H1 (cell line): ENCODE measurements at regions not wholly inside any gene's neighbourhood (a gene's known extent, or its start where the extent isn't known, plus 50 kb on each side); places are given as distances from the start of the nearest gene placed in this dataset.

Source experiments
- CTCF ChIA-PET: fragments of 300-600 bp; sonication (Branson Sonifier 250); formaldehyde crosslinking; loops from one replicate; lab custom pipeline; 2021; ENCODE audit not compliant: partially characterized antibody; lab: Charles Lee
- POLR2A ChIA-PET: fragments of 300-600 bp; sonication (Branson Sonifier 250); formaldehyde crosslinking; loops from one replicate; lab custom pipeline; 2021; ENCODE audit warnings: inconsistent platforms; ENCODE audit not compliant: partially characterized antibody; lab: Charles Lee
- DNase-seq, 2 experiments: peaks; one replicate each; pipeline versions ENCODE4 v3.0.0 to v3.0.0-alpha.2; 2010 to 2022; ENCODE audit warnings: low spot score in 2 of 2, low read depth in 1 of 2, mixed read lengths in 1 of 2
- FAIRE-seq: peaks from 2 replicates; lab custom pipeline; 2011; peaks lifted over from hg19 to GRCh38; lab: Jason Lieb, UNC
- H2AFZ ChIP-seq: 2 replicates; pipeline ENCODE4 v1.8.1; 2012; ENCODE audit warnings: low read length, inconsistent platforms
- H2AK5ac ChIP-seq: 2 replicates; pipeline ENCODE4 v1.6.1; 2013; ENCODE audit warnings: low read depth, low read length
- H2BK120ac ChIP-seq: replicated peaks from 2 replicates; pipeline ENCODE3; 2013; ENCODE audit warnings: low read depth, low read length, inconsistent platforms
- H2BK12ac ChIP-seq: 2 replicates; pipeline ENCODE4 v1.6.1; 2013; ENCODE audit warnings: low read depth, low read length
- H2BK15ac ChIP-seq: 2 replicates; pipeline ENCODE4 v1.6.1; 2013; ENCODE audit warnings: low read length
- H2BK20ac ChIP-seq: 2 replicates; pipeline ENCODE4 v1.6.1; 2013; ENCODE audit warnings: low read length
- H2BK5ac ChIP-seq: 2 replicates; pipeline ENCODE4 v1.6.1; 2013; ENCODE audit warnings: low read depth, low read length
- H3K14ac ChIP-seq: 2 replicates; pipeline ENCODE4 v1.6.1; 2013; ENCODE audit warnings: inconsistent platforms; ENCODE audit not compliant: insufficient read length
- H3K18ac ChIP-seq: 2 replicates; pipeline ENCODE4 v1.6.1; 2013; ENCODE audit warnings: low read length; ENCODE audit errors: extremely low read depth
- H3K23ac ChIP-seq: 2 replicates; pipeline ENCODE4 v1.6.1; 2013; ENCODE audit warnings: inconsistent platforms; ENCODE audit not compliant: insufficient read length
- H3K23me2 ChIP-seq: 2 replicates; pipeline ENCODE4 v1.6.1; 2013; ENCODE audit warnings: low read depth, low read length
- H3K27ac ChIP-seq: 2 replicates; pipeline ENCODE4 v1.6.1; 2011; ENCODE audit warnings: low read depth, low read length, inconsistent platforms
- H3K27me3 ChIP-seq, 4 experiments: replicated peaks in 1 of 4; 1 replicate in 1 of 4; 2 replicates in 3 of 4; pipeline versions ENCODE4 v1.6.1 to v1.8.1; 2011 to 2013; ENCODE audit warnings: low read length in 3 of 4, mild to moderate bottlenecking in 3 of 4, inconsistent platforms in 2 of 4, mixed read lengths in 2 of 4, moderate library complexity in 1 of 4; ENCODE audit not compliant: control insufficient read depth in 3 of 4, insufficient read depth in 3 of 4; ENCODE audit errors: extremely low read depth in 1 of 4
- H3K36me3 ChIP-seq, 4 experiments: 2 replicates each; pipeline versions ENCODE4 v1.6.1 to v1.8.1; 2011 to 2013; ENCODE audit warnings: mild to moderate bottlenecking in 4 of 4, low read length in 3 of 4, moderate library complexity in 2 of 4, control low read depth in 1 of 4, inconsistent platforms in 1 of 4; ENCODE audit not compliant: insufficient read depth in 4 of 4, control insufficient read depth in 2 of 4
- H3K4ac ChIP-seq: replicated peaks from 2 replicates; pipeline ENCODE3; 2013; ENCODE audit warnings: low read length, low read depth, mixed read lengths, inconsistent platforms; ENCODE audit not compliant: insufficient read length
- H3K4me1 ChIP-seq, 4 experiments: replicated peaks in 1 of 4; 1 replicate in 1 of 4; 2 replicates in 3 of 4; pipeline versions ENCODE4 v1.6.1 to v1.8.1; 2011 to 2013; ENCODE audit warnings: low read length in 3 of 4, inconsistent platforms in 2 of 4, mixed read lengths in 1 of 4; ENCODE audit not compliant: insufficient read depth in 4 of 4, control insufficient read depth in 3 of 4
- H3K4me2 ChIP-seq, 2 experiments: 2 replicates each; pipeline versions ENCODE4 v1.6.1 to v1.8.1; 2011 to 2013; ENCODE audit warnings: low read depth in 2 of 2, low read length in 2 of 2, control low read depth in 1 of 2, inconsistent platforms in 1 of 2, mild to moderate bottlenecking in 1 of 2; ENCODE audit not compliant: insufficient read depth in 1 of 2
- H3K4me3 ChIP-seq, 4 experiments: fragments of 200-600, 300-600 bp in 1 of 4; sonication (generic), shearing (Covaris generic), sonication (Bioruptor Twin) in 1 of 4; 2 replicates each; pipeline versions ENCODE4 v1.5.1 to v1.8.1; 2011 to 2016; ENCODE audit warnings: low read length in 4 of 4, low read depth in 3 of 4, control low read depth in 2 of 4, inconsistent platforms in 2 of 4, mild to moderate bottlenecking in 2 of 4, mixed read lengths in 1 of 4, moderate library complexity in 1 of 4; ENCODE audit not compliant: insufficient read depth in 2 of 4; ENCODE audit errors: extremely low read depth in 1 of 4
- H3K56ac ChIP-seq: replicated peaks from 2 replicates; pipeline ENCODE3; 2013; ENCODE audit warnings: low read depth, mild to moderate bottlenecking, mixed read lengths, low read length, inconsistent platforms; ENCODE audit not compliant: insufficient read length
- H3K79me1 ChIP-seq: 2 replicates; pipeline ENCODE4 v1.6.1; 2013; ENCODE audit warnings: low read depth, low read length, control low read depth
- H3K79me2 ChIP-seq, 2 experiments: 2 replicates each; pipeline versions ENCODE4 v1.6.1 to v1.8.1; 2012 to 2013; ENCODE audit warnings: low read length in 2 of 2, mild to moderate bottlenecking in 2 of 2, inconsistent platforms in 1 of 2; ENCODE audit not compliant: insufficient read depth in 2 of 2, control insufficient read depth in 1 of 2
- H3K9ac ChIP-seq, 4 experiments: replicated peaks in 1 of 4; 1 replicate in 1 of 4; 2 replicates in 3 of 4; pipeline versions ENCODE4 v1.6.1 to v1.8.1; 2011 to 2013; ENCODE audit warnings: low read depth in 3 of 4, low read length in 3 of 4, control low read depth in 2 of 4, mild to moderate bottlenecking in 2 of 4, moderate library complexity in 2 of 4, inconsistent platforms in 1 of 4; ENCODE audit errors: extremely low read depth in 1 of 4
- H3K9me3 ChIP-seq, 2 experiments: 2 replicates each; pipeline versions ENCODE4 v1.6.1 to v1.8.1; 2012 to 2013; ENCODE audit warnings: mild to moderate bottlenecking in 2 of 2, moderate library complexity in 2 of 2, control low read depth in 1 of 2, inconsistent platforms in 1 of 2, low read depth in 1 of 2, low read length in 1 of 2, mixed read lengths in 1 of 2; ENCODE audit not compliant: insufficient read depth in 2 of 2
- H4K20me1 ChIP-seq, 2 experiments: replicated peaks in 1 of 2; 2 replicates each; pipeline versions ENCODE3 to v1.8.1; 2011 to 2013; ENCODE audit warnings: inconsistent platforms in 2 of 2, low read length in 2 of 2, mild to moderate bottlenecking in 1 of 2; ENCODE audit not compliant: insufficient read depth in 2 of 2, control insufficient read depth in 1 of 2
- H4K5ac ChIP-seq: 2 replicates; pipeline ENCODE4 v1.6.1; 2013; ENCODE audit warnings: low read length, low read depth, mixed read lengths, inconsistent platforms; ENCODE audit not compliant: insufficient read length
- H4K8ac ChIP-seq: 2 replicates; pipeline ENCODE4 v1.8.0; 2013; ENCODE audit warnings: mild to moderate bottlenecking, moderate library complexity, low read length, inconsistent platforms; ENCODE audit not compliant: insufficient read depth; ENCODE audit errors: extremely low read depth
- H4K91ac ChIP-seq: replicated peaks from 2 replicates; pipeline ENCODE3; 2013; ENCODE audit warnings: low read length, mixed read lengths, inconsistent platforms; ENCODE audit not compliant: insufficient read length
- SP4 ChIP-seq: IDR thresholded peaks from 2 replicates; pipeline ENCODE4 v1.6.1; 2012; ENCODE audit warnings: low read length, inconsistent platforms
- WGBS, 2 experiments: shearing (Covaris generic) in 1 of 2; methylation state at CpG; one replicate each; pipeline versions ENCODE4 v1.1.6 to v1.1.7; 2013 to 2015; ENCODE audit warnings: low lambda C conversion rate in 2 of 2, mixed read lengths in 2 of 2, inconsistent platforms in 1 of 2, low coverage in 1 of 2, missing lambda C conversion rate in 1 of 2; ENCODE audit not compliant: insufficient replicate concordance in 2 of 2, insufficient coverage in 1 of 2, insufficient read length in 1 of 2; ENCODE audit errors: extremely low coverage in 1 of 2, missing lambda C conversion rate in 1 of 2; 5-methylcytosine and 5-hydroxymethylcytosine counted together

DNA sequence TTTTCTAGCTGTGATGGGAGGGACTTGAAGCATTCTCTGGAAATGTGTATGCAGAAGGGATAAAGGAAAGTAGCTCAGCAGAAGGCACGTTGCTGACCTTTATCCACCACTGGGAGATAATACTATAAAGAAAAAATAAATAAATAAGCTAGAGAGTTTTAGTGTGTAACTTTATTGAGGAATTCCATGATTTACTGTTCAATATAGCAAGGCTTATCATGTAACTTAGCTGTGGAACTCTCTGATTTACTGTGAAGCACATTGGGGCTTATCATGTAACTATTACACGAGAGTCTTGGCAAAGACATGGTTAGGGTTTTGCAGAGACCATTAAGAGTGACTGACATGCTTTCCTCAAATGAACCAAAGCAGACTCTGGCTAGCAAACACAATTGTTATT lies 316.1 kb upstream of the SNX7 start:
- H3K4me2 ChIP-seq = no peak overlapping the region
- no peak overlapping the region for H2BK12ac ChIP-seq
- no peak overlapping the region for H4K91ac ChIP-seq
- H4K20me1 ChIP-seq = no peaks in the 10 kb centered on the region
- H3K79me1 ChIP-seq = no peaks in the 10 kb centered on the region
- H3K9ac ChIP-seq = no peak overlapping the region
- H3K79me2 ChIP-seq = no peaks in the 10 kb centered on the region
- H3K4ac ChIP-seq = no peak overlapping the region
- TF ChIP-seq SP4 = no peak
- no peaks in the 10 kb centered on the region for H3K23me2 ChIP-seq
- no peak overlapping the region for H2BK20ac ChIP-seq
- ChIA-PET CTCF (interaction anchor here (0.8 kb wide), 1 partner anchor 9 kb away, joined by 3 read pairs; no protein-coding TSS in a partner anchor), POLR2A (no interaction called here)
- no peak overlapping the region for H2BK5ac ChIP-seq
- H4K8ac ChIP-seq = no peak overlapping the region
- H2BK15ac ChIP-seq = no peak overlapping the region
- no peak overlapping the region for H3K27ac ChIP-seq
- no peak overlapping the region for H3K18ac ChIP-seq
- no peak overlapping the region for H3K14ac ChIP-seq
- H2AK5ac ChIP-seq = no peak overlapping the region
- no peak for FAIRE-seq
- no peak overlapping the region for H2BK120ac ChIP-seq
- H4K5ac ChIP-seq = no peak overlapping the region
- H3K27me3 ChIP-seq = no peaks in the 10 kb centered on the region
- no peaks in the 10 kb centered on the region for H3K9me3 ChIP-seq
- no peak for DNase-seq
- H3K56ac ChIP-seq = no peak overlapping the region
- H3K4me1 ChIP-seq = no peaks in the 10 kb centered on the region
- H2AFZ ChIP-seq = no peak overlapping the region
- H3K23ac ChIP-seq = no peak overlapping the region
- WGBS, 2 experiments = 82% methylated on average over 2 of the region's 2 CpGs; no CpG with 5 or more reads in 1 of the 2 experiments
- no peaks in the 10 kb centered on the region for H3K36me3 ChIP-seq
- H3K4me3 ChIP-seq = no peak overlapping the region
